HG02973 (cell line): ENCODE measurements at regions not wholly inside any gene's neighbourhood (a gene's known extent, or its start where the extent isn't known, plus 50 kb on each side); places are given as distances from the start of the nearest gene placed in this dataset.
"Not testable (repeated sequence)": the region's sequence is repeated elsewhere in the genome, so short reads cannot be mapped to it uniquely, and the experiment has no call there.

Experiments used
- ATAC-seq: cut with Tn5 transposase; IDR thresholded peaks from one replicate; pipeline ENCODE4 v1.9.1; 2021; ENCODE audit warnings: moderate library complexity; ENCODE audit not compliant: unreplicated experiment

DNA sequence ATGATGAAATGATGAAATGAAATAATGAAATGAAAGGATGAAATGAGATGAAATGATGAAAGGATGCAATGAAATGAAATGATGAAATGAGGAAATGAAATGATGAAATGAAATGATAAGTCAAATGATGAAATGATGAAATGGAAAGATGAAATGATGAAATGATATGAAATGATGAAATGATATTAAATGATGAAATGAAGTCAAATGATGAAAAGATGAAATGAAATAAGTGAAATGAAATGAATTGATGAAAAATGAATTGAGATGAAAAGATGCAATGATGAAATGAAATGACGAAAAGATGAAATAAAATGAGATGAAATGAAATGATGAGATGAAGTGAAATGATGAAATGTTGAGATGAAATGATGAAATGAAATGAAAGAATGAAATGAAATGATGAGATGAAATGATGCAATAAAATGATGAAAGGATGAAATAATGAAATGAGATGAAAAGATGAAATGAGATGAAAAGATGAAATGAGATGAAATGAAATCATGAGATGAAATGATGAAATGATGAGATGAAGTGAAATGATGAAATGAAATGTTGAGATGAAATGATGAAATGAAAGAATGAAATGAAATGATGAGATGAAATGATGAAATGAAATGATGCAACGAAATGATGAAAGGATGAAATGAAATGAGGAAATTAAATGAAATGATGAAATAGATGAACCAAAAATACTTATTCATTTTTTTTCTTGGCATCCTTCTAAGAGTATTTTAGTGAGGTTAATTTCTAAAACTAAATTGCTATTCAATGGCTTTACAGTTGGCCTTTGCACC is 139.8 kb upstream of the ERV3-1 start:
- ATAC-seq, result not testable (repeated sequence)

DNA sequence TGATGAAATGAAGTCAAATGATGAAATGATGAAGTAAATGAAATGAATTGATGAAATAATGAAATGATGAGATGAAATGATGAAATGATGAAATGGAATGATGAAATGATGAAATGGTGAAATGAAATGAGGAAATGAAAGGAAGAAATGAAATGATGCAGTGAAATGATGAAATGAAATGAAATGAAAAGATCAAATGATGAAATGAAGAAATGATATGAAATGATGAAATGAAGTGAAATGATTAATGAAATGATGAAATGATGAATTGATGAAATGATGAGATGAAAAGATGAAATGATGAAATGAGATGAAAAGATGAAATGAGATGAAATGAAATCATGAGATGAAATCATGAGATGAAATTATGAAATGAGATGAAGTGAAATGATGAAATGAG is 139.2 kb upstream of the ERV3-1 start:
- ATAC-seq, result not testable (repeated sequence)

DNA sequence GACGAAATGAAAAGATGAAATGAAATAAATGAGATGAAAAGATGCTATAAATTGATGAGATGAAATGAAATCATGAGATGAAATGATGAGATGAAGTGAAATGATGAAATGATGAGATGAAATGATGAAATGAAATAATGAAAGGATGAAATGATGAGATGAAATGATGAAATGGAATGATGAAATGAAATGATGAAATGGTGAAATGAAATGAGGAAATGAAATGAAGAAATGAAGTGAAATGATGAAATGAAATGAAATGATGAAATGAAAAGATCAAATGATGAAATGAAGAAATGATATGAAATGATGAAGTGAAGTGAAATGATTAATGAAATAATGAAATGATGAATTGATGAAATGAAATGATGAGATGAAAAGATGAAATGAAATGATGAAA is 138.5 kb upstream of the ERV3-1 start:
- not testable (repeated sequence) for ATAC-seq

DNA sequence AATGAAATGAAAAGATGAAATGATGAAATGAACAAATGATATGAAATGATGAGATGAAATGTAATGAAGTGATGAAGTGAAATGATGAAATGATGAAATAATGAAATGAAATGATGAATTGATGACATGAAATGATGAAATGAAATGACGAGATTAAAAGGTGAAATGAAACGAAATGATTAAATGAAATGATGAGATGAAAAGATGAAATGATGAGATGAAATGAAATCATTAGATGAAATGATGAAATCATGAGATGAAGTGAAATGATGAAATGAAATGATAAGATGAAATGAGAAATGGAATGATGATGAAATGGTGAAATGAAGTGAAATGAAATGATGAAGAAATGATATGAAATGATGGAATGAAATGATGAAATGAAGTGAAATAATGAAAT is 138.1 kb upstream of the ERV3-1 start:
- ATAC-seq, result not testable (repeated sequence)

DNA sequence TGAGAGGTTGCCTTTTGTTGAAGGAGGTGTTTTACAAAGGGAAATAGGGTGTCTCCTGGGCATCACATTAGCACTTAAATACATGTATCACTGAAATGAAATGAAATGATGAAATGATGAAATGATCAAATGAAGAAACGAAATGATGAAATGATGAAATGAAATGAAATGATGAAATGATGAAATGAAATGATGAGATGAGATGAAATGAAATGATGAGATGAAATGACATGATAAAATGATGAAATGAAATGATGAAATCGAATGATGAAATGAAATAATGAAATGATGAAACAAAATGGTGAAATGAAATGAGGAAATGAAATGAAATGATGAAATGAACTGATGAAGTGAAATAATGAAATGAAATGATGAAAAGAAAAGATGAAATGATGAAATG is 137.6 kb upstream of the ERV3-1 start:
- not testable (repeated sequence) for ATAC-seq

DNA sequence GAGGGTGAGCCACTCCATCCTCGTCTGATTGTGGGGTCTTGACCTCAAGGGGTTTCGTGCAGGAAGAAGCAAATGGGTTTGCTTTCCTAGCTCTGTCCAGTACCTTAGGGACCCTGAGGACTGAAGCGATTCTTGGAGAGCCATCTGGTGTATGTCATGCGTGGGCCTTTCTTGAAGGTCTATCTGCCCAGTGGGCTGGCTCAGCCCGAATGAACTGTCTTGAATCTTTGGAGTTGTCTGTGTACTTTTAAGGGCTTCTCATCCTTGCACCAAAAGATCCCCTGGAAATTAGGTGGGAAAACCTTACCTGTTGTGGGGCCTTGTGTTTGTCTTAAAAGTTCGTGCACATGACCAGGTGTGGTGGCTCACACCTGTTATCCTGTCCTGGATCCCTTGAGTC is 135.4 kb upstream of the ERV3-1 start:
- not testable (repeated sequence) for ATAC-seq

DNA sequence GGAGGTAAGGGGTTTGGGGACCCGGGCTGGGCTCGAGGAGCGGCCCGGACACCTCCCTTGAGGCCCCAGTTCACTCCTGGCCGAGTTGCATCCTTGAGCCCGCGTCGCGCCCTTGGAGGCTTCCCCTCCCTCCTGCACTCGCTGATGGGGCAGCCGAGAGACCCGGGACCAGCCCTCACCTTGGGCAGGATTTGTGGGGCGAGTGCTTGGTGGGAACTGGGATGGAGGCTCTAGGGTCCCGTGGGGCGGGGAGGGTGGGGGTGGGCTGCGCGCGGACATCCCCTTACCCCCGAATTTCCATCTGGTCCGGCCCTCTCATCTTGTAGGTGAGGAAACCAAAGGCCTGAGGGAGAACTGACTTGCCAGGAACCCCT is 134.9 kb upstream of the ERV3-1 start:
- not testable (repeated sequence) for ATAC-seq

DNA sequence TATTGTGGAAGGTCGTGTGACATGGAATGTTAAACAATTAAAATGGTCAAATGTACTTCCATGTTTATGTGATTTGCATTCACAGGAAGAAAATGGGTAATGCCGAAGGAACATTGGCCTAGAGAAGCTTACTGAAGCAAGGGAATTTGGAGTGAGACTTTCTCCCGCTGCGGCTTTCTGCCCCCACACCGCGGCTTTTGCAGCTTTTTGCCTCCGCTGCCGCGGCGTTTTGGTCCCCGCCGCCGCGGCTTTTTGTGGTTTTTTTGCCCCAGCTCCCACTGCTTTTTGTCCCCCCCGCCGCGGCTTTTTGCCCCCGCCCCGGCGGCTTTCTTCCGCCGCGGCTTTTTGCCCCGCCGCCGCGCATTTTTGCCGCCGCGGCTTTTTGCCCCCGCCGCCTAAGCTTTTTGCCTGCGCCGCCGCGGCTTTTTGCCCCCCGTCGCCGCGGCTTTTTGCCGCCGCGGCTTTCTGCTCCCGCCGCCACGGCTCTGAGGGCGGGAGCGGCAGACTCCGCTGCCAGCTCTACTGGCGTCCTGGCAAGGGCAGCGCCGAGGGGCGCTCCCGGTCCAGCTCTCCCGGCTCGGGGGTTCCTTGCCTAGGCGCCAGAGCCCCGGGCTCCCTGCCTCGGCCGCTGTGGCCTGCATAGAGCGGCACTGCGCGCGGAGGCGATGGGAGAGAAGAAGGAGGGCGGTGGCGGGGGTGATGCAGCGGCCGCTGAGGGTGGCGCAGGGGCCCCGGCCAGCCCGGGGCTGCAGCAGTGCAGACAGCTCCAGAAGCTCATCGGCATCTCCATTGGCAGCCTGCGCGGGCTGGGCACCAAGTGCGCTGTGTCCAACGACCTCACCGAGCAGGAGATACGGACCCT is 134.3 kb upstream of the ERV3-1 start:
- not testable (repeated sequence) for ATAC-seq

DNA sequence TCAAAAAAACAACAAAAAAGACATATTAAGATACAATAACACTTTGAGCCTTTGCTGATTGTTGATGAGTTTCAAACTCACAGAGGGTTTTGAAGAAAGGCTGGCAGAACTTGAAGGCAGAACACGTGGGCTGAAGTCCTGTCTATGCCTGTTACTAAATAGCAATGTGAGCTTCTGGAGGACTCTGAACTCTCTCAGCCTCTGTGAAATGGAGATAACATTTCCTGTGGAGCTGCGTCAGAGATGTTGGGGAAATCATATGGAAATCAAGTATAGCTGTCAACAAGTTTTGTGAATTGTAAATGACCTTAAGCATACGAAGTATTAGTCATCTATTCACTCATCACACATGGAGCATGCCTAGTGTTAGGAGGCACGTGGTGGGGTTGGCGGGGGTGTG is 130.4 kb upstream of the ERV3-1 start:
- ATAC-seq, result not testable (repeated sequence)

DNA sequence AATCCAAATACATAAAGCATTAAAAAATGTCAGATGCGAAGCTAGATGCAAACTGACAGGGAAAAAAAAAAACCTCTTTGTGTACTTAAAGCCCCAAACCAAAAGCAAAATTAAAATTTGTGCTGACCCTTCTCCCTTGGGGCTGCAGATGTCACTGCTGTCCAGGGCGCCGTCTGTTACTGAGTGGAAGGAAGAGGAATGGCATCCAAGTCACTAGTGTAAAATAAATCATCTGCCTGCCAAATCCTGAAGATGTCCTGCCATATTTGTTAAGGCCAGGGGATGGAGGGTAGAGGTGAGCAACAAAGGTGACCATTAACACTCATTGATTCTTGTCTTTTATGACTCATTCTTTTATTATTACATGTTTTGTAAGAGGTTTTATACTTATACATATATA is 126.6 kb upstream of the ERV3-1 start:
- ATAC-seq, result peak; percentile 46

DNA sequence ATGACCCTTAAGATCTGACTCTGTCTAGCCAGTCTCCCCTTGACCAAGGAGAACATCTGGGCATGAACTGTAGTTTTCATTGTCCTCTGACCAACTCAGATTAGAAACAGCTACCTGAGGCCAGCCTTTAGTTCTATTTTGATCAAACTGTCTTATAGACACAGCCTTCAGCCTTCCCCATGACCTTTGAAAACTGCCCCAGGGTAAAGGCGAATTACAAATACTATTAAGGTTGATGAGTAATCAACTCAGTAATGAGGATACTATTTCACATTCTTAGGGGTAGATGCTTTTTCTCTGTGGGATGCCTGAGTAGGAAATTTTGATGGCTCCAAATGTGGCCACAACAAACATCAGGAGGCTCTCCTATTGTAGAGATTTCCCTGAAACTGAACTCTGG is 125.8 kb upstream of the ERV3-1 start:
- not testable (repeated sequence) for ATAC-seq

DNA sequence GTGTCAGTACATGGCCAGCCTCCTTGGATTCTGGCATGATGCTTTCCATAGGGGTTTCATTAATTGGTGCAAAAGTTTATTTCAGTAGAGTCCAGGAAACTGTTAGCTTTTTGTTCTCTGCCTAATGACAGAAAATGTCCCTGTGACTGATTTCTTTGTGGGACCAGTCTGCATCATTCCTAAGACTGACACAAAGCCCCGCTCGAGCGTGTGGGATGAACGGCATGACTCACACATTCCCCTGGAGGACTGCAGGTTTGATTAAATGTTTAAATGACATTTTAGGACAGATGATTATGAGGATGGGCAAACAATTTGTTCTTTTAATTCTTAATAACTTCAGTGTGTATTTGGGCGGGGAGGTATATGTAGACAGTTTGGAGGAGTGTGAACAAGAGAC is 120.9 kb upstream of the ERV3-1 start:
- ATAC-seq, result not testable (repeated sequence)

DNA sequence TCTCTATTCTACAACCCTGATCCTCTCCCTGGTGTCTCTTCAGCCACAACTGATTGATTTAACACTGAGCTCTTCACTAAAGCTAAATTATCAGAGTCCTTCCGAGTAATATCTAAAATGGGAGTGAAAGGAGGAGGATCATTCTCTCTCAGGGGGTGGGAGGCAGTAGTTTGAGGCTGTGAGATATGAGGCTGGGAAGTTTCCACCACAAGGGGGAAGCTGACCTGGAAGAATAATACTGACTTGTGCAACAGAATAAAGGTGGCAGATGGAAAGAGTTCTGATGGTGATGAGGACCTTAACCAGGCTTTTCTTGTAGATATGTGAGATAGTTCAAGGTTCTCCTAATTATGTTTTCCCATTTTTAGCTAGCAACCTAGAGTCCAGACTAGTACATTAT is 118.1 kb upstream of the ERV3-1 start:
- not testable (repeated sequence) for ATAC-seq

DNA sequence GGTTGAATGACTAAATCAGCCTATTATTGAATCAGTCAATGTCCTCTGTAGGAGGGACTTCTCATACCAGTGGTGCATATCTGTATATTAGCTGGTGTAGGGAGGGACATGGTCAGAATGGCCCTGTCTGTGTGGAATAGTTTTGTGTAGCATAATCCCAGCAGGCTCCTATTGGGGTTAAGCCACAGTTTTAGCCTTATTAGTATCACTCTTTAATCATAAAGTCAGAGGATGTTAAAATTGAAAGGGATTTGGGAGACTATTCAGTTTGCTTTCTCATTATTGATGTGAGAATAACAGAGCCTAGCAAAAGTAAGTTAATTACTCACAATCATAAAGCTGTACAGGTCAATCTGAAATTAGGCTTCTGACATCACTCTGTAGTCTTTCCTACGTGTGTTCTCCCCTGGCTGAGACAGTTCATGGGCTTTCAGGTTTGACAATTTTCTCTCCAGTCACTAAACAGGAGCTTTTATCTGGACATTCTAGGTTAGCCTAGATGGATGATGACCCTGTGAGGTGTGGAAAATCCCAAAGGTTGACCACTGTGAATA is 99.2 kb upstream of the ERV3-1 start:
- ATAC-seq, result not testable (repeated sequence)

DNA sequence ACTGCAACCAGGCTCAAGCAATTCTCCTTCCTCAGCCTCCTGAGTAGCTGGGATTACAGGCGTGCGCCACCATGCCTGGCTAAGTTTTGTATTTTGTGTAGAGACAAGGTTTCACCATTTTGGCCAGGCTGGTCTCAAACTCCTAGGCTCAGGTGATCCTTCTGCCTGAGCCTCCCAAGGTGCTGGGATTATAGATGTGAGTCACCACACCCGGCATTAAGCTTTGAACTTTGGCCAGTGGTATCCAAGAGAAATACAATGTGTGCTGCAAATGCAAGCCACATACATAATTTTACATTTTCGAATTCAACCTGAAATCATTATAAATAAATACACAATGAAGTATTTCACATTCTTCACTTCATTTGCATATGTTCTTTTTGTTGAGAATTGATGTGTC is 94.0 kb upstream of the ERV3-1 start:
- not testable (repeated sequence) for ATAC-seq

DNA sequence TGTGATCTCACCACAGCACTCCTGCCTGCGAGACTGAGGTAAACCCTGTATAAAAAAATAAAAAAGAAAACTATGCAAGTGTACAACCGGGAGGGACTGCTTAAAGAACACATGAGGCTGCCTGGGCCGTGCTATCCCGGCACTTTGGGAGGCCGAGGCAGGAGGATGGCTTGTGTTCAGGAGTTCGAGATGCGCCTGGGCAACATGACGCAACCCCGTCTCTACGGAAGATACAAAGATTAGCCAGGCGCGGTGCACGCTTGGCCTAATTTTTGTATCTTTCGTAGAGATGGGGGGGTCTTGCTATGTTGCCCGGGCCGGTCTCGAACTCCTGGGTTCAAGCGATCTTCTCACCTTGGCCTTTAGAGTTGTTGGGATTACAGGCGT is 75.2 kb upstream of the ERV3-1 start:
- not testable (repeated sequence) for ATAC-seq

DNA sequence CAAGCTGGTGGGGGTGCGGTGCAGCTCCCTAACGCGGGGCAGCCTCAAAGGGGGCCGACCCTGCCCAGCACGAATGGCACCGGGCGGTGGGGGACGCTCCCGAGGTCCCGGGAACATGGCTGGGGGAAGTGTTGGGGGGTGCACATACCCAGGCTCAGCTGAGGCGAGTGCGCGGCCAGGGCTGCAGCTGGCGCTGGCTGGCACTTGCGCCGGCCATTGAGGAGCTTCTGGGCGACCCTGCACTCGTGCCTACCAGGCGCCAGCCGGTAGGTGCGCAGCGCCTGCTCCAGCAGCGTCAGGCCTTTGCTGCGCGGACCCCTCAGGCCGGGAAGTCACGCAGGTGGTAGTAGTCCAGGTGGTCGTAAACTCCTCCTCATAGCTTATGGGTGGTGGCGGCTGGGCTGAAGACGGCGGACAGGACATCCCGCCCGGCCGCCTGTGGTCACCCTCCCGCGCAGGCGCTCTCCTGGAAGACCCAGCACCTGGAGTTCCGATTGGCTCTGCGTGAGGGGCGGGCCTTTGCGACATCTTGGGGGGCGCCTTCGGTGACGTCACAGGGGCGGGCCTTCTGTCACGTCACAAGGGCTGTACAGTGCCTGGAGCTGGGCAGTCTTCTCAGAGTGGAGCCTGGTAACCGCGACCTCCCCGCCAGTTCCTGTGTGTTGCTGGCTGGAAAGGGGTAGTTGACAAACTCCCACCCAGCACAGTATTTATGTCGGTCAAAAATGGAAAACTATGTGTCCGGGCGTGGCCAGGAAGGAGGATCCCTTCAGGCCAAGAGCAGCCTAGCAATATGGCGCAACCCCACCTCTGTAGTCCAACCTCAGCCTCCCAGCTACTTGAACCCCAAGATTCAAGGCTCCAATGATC is 74.5 kb upstream of the ERV3-1 start:
- ATAC-seq, result peak; percentile 99

DNA sequence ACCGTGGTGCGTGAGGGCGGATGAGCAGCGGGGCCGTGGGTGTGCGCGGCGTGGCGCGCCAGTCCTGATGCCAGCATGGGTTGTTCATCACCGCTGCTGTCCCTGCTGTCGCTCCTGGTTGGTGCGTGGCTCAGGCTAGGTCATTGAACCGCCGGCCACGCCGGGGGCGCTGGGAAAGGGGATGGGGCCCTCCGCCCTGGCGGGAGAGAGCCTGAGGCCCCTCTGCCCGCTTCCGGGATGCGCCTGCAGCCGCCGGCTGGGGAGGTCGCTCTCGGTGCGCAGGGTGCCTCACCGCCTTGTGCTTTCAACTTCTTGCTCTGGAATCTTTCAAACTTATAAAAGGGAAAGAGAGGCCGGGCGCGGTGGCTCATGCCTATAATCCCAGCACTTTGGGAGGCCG is 68.5 kb upstream of the ERV3-1 start:
- ATAC-seq, result not testable (repeated sequence)

DNA sequence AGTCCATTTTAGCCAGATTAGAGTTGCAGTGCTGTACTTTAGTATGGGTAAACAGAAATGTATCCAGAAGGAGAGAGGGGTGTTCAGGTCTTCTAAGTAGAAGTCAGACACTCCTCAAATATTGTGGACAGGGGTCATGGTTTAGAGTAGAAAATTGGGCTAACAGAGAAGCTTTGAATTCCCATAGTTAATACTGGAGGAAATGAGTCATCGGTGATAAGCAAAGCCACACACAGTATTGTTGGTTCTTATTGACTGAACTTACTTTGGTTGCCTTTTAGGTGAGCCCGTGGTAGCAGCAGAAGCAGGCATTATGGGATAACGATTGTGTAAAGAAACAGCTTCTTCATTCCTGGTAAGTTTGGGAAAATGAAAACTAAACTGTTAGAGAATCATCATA is 66.7 kb upstream of the ERV3-1 start:
- ATAC-seq, result not testable (repeated sequence)

DNA sequence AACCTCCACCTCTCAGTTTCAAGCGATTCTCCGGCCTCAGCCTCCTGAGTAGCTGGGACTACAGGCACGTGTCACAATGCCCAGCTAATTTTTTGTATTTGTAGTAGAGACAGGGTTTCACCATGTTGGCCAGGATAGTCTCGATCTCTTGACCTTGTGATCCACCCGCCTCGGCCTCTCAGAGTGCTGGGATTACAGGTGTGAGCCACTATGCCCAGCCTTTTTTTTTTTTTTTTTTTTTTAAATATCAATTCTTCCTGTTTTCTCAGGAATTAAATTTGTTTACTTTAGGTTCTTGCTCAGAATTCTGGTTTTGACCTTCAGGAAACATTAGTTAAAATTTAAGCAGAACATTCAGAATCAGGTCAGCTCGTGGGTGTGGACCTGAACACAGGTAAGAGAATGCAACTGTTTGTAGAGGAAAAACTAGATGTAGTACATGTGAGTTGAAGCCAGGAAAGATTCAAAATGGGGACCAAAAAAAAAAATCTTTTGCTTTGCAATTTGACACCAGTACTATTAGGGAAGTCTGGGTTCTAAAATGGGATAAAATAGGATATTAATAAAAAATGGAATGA is 65.5 kb upstream of the ERV3-1 start:
- ATAC-seq, result not testable (repeated sequence)
